Esophagus squamous epithelium (tissue), 5 donors: ENCODE measurements at regions not wholly inside any gene's neighbourhood (a gene's known extent, or its start where the extent isn't known, plus 50 kb on each side); places are given as distances from the start of the nearest gene placed in this dataset.
"Not testable (repeated sequence)": the region's sequence is repeated elsewhere in the genome, so short reads cannot be mapped to it uniquely, and the experiment has no call there.

Experiments used
- DNase-seq: peaks from one replicate; lab custom pipeline; 2025; lab: John Stamatoyannopoulos, UW
- H3K27ac ChIP-seq, 4 donors: fragments of 200-600 bp; sonication (generic); one replicate each; pipeline ENCODE4 v1.5.1; 2016 to 2019; ENCODE audit warnings: mild to moderate bottlenecking in 1 of 4
- H3K27me3 ChIP-seq, 4 donors: fragments of 200-600 bp; sonication (generic); 1 replicate in 3 of 4; 2 replicates in 1 of 4; pipeline versions ENCODE4 v1.5.1 to v1.6.0; 2017 to 2021; ENCODE audit warnings: antibody characterized with exemption in 1 of 4
- H3K36me3 ChIP-seq, 3 donors: fragments of 200-600 bp; sonication (generic); one replicate each; pipeline ENCODE4 v1.5.1; 2016 to 2019
- H3K4me1 ChIP-seq, 3 donors: fragments of 200-600 bp; sonication (generic); one replicate each; pipeline ENCODE4 v1.5.1; 2017 to 2019
- H3K4me3 ChIP-seq, 4 donors: fragments of 200-600 bp; sonication (generic); 1 replicate in 3 of 4; 2 replicates in 1 of 4; pipeline ENCODE4 v1.5.1; 2016 to 2019; ENCODE audit warnings: mild to moderate bottlenecking in 2 of 4, moderate library complexity in 1 of 4
- H3K9me3 ChIP-seq, 3 donors: fragments of 200-600 bp; sonication (generic); one replicate each; pipeline ENCODE4 v1.5.1; 2016 to 2019
- CTCF ChIP-seq, 6 experiments: fragments of 450-650 bp in 4 of 6; fragments of 200-600 bp in 2 of 6; sonication (generic) in 2 of 6; IDR thresholded peaks; one replicate each; pipeline ENCODE4 v1.5.1; 2016 to 2019; ENCODE audit warnings: antibody characterized with exemption in 6 of 6, mild to moderate bottlenecking in 4 of 6, moderate library complexity in 4 of 6
- POLR2A ChIP-seq, 4 donors: fragments of 450-650 bp; IDR thresholded peaks; one replicate each; pipeline ENCODE4 v1.6.1; 2017; ENCODE audit warnings: antibody characterized with exemption in 4 of 4, mild to moderate bottlenecking in 4 of 4, moderate library complexity in 3 of 4
- WGBS, 2 donors: methylation state at CpG; one replicate each; pipeline ENCODE4 v1.1.5; 2018; 5-methylcytosine and 5-hydroxymethylcytosine counted together
- intact Hi-C: fragments of 100-400 bp; cut with DNase I; formaldehyde crosslinking; loops from one replicate; pipeline ENCODE4 v1.15.0; 2022
- donor health status: DM: yes; HTN: yes; CAD: no.

- no peaks in the 10 kb centered on the region for H3K36me3 ChIP-seq
- no peak for DNase-seq
- H3K9me3 ChIP-seq = peaks cover 0 to 5% (median 0%) of the 10 kb centered on the region in 3 donors
- intact Hi-C loops = no loop called here
- H3K4me1 ChIP-seq = peaks cover 0 to 4% (median 0%) of the 10 kb centered on the region in 3 donors
- peak overlapping the region in 2 of 4 donors; percentile 42 to 67 for H3K27ac ChIP-seq
- peaks cover 0 to 1% (median 0%) of the 10 kb centered on the region in 4 donors for H3K27me3 ChIP-seq
- no peak overlapping the region for H3K4me3 ChIP-seq
- 58 to 60% methylated on average over 7 of the region's 7 CpGs for WGBS, 2 donors
- TF ChIP-seq CTCF (IDR thresholded peaks at IDR 0.05) (no peak), POLR2A (IDR thresholded peaks at IDR 0.05) (no peak)
These were observed 95.3 kb upstream of the SNX9 start for GRCh38 chr6:157727629-157728182.

- Histone ChIP-seq H3K27ac (no peak overlapping the region), H3K4me3 (no peak overlapping the region), H3K9me3 (peaks cover 0 to 5% (median 0%) of the 10 kb centered on the region in 3 donors), H3K4me1 (peaks cover 0 to 4% (median 0%) of the 10 kb centered on the region in 3 donors), H3K36me3 (no peaks in the 10 kb centered on the region), H3K27me3 (no peaks in the 10 kb centered on the region)
- intact Hi-C loops = no loop called here
- DNase-seq = no peak
- 79 to 89% methylated on average over 5 to 6 of the region's 6 CpGs for WGBS, 2 donors
- no peak for TF ChIP-seq POLR2A (IDR thresholded peaks at IDR 0.05)
- no peak for TF ChIP-seq CTCF (IDR thresholded peaks at IDR 0.05)
These were observed 94.7 kb upstream of the SNX9 start for GRCh38 chr6:157728183-157728881.

GRCh38 chr6:157731221-157731620 is 91.8 kb upstream of the SNX9 start:
- no peak for DNase-seq
- TF ChIP-seq CTCF (IDR thresholded peaks at IDR 0.05) = no peak
- Histone ChIP-seq H3K27me3 (no peaks in the 10 kb centered on the region), H3K9me3 (no peaks in the 10 kb centered on the region), H3K27ac (no peak overlapping the region), H3K4me3 (no peak overlapping the region), H3K4me1 (peaks cover 0 to 4% (median 0%) of the 10 kb centered on the region in 3 donors), H3K36me3 (no peaks in the 10 kb centered on the region)
- intact Hi-C loops = no loop called here
- WGBS, 2 donors = 72 to 93% methylated on average over 2 to 4 of the region's 5 CpGs

- no peak overlapping the region for H3K27ac ChIP-seq
- 61 to 65% methylated on average over 2 of the region's 2 CpGs for WGBS, 2 donors
- DNase-seq = no peak
- peaks cover 0 to 4% (median 0%) of the 10 kb centered on the region in 3 donors for H3K4me1 ChIP-seq
- no peak overlapping the region for H3K4me3 ChIP-seq
- H3K36me3 ChIP-seq = no peaks in the 10 kb centered on the region
- TF ChIP-seq CTCF (IDR thresholded peaks at IDR 0.05) (no peak), POLR2A (IDR thresholded peaks at IDR 0.05) (no peak)
- H3K27me3 ChIP-seq = no peaks in the 10 kb centered on the region
- no peaks in the 10 kb centered on the region for H3K9me3 ChIP-seq
- intact Hi-C loops = no loop called here
These were observed 91.0 kb upstream of the SNX9 start for GRCh38 chr6:157732007-157732406.

- no peak for DNase-seq
- H3K9me3 ChIP-seq = no peaks in the 10 kb centered on the region
- no peaks in the 10 kb centered on the region for H3K4me1 ChIP-seq
- no peaks in the 10 kb centered on the region for H3K27me3 ChIP-seq
- 82 to 83% methylated on average over 6 to 8 of the region's 8 CpGs for WGBS, 2 donors
- H3K27ac ChIP-seq = no peak overlapping the region
- no peaks in the 10 kb centered on the region for H3K36me3 ChIP-seq
- intact Hi-C loops = no loop called here
- no peak overlapping the region for H3K4me3 ChIP-seq
- no peak for TF ChIP-seq POLR2A (IDR thresholded peaks at IDR 0.05)
- TF ChIP-seq CTCF (IDR thresholded peaks at IDR 0.05) = no peak
These were observed 90.5 kb upstream of the SNX9 start for GRCh38 chr6:157732416-157733161.

GRCh38 chr6:157736555-157736954 is 86.5 kb upstream of the SNX9 start:
- H3K27ac ChIP-seq, H3K36me3 ChIP-seq, H3K9me3 ChIP-seq, intact Hi-C loops, DNase-seq, H3K4me1 ChIP-seq, H3K4me3 ChIP-seq, H3K27me3 ChIP-seq: not testable (repeated sequence)
- WGBS, 2 donors = 91 to 97% methylated on average over 4 of the region's 4 CpGs
